ENCODE measurements at regions not wholly inside any gene's neighbourhood (a gene's known extent, or its start where the extent isn't known, plus 50 kb on each side); places are given as distances from the start of the nearest gene placed in this dataset.

- Histone ChIP-seq H3K4me1 (no peaks in the 10 kb centered on the region), H3K27ac (no peak overlapping the region), H3K27me3 (no peaks in the 10 kb centered on the region), H3K36me3 (no peaks in the 10 kb centered on the region), H3K9me3 (no peaks in the 10 kb centered on the region), H3K4me3 (no peak overlapping the region)
- TF ChIP-seq, protein P1, sequence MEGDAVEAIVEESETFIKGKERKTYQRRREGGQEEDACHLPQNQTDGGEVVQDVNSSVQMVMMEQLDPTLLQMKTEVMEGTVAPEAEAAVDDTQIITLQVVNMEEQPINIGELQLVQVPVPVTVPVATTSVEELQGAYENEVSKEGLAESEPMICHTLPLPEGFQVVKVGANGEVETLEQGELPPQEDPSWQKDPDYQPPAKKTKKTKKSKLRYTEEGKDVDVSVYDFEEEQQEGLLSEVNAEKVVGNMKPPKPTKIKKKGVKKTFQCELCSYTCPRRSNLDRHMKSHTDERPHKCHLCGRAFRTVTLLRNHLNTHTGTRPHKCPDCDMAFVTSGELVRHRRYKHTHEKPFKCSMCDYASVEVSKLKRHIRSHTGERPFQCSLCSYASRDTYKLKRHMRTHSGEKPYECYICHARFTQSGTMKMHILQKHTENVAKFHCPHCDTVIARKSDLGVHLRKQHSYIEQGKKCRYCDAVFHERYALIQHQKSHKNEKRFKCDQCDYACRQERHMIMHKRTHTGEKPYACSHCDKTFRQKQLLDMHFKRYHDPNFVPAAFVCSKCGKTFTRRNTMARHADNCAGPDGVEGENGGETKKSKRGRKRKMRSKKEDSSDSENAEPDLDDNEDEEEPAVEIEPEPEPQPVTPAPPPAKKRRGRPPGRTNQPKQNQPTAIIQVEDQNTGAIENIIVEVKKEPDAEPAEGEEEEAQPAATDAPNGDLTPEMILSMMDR (IDR thresholded peaks at IDR 0.05), result no peak
- ATAC-seq, result no peak
- intact Hi-C loops (cut with DNase I), result no loop called here
- FAIRE-seq, result no peak
- 42 to 51% methylated on average over 5 of the region's 5 CpGs for WGBS, 2 donors
- no peak for DNase-seq
Observed at GRCh38 chr4:23539969-23540569, 349.8 kb downstream of the PPARGC1A start.

DNA sequence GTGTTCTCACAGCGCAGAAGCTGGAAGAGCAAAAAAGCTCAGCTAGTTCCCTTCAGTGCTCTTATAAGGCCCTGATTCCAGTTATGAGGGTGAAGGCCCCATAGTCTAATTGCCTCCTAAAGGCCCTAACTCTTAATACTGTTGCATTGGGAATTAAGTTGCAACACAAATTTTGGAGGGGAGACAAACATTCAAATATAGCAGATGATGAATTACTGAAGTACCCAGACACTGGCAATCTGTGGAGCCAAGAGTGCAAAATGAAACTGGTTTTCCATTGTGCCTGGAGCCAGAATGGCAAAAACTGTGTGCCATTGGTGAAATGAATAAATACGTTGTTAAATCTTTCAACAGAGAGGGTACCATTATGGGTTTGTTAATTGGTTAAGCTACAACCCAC lies 356.0 kb downstream of the PPARGC1A start:
- 75 to 90% methylated on average over 2 of the region's 2 CpGs for WGBS, 2 donors

GRCh38 chr4:23516716-23517115 lies 373.1 kb downstream of the PPARGC1A start:
- Histone ChIP-seq H3K27me3 (no peaks in the 10 kb centered on the region), H3K9me3 (no peaks in the 10 kb centered on the region), H3K4me3 (no peak overlapping the region), H3K27ac (no peak overlapping the region), H3K4me1 (no peaks in the 10 kb centered on the region), H3K36me3 (no peaks in the 10 kb centered on the region)
- ATAC-seq (no peak), FAIRE-seq (no peak), DNase-seq (no peak)
- 70 to 72% methylated on average over 3 of the region's 3 CpGs for WGBS, 2 donors
- TF ChIP-seq, protein P1 (IDR thresholded peaks at IDR 0.05), result no peak
- intact Hi-C loops (cut with DNase I), result no loop called here

More for the DNA sequence above, 356.0 kb downstream of the PPARGC1A start:
- FAIRE-seq (no peak), DNase-seq (no peak), ATAC-seq (no peak)
- no peaks in the 10 kb centered on the region for H3K9me3 ChIP-seq
- H3K27ac ChIP-seq, result no peak overlapping the region
- no peaks in the 10 kb centered on the region for H3K4me1 ChIP-seq
- intact Hi-C loops (cut with DNase I), result no loop called here
- H3K27me3 ChIP-seq, result no peaks in the 10 kb centered on the region
- TF ChIP-seq, protein P1 (IDR thresholded peaks at IDR 0.05), result no peak
- H3K36me3 ChIP-seq, result no peaks in the 10 kb centered on the region
- H3K4me3 ChIP-seq, result no peak overlapping the region

DNA sequence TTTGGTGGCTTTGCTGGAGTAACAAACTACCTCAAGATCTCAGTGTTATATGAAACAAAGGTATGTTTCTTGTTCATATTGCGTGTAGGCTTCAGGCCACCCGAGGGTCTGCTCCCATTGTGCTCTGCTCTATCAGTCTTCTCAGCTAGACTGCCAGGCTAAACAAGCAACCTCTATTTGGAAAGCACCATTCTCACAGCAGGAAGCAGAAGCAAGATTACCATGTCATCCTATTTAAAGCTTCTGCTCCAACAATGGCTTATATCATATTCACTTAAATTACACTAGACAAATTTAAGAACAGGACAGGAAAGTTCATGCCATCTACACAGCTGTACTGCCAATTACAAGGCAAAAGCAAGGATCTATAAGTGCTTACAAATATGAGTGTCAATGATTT lies 385.8 kb downstream of the PPARGC1A start:
- FAIRE-seq, result no peak
- Histone ChIP-seq H3K4me1 (no peaks in the 10 kb centered on the region), H3K36me3 (no peaks in the 10 kb centered on the region), H3K27me3 (no peaks in the 10 kb centered on the region), H3K4me3 (no peak overlapping the region), H3K9me3 (no peaks in the 10 kb centered on the region), H3K27ac (no peak overlapping the region)
- no peak for DNase-seq
- WGBS, 2 donors, result 32 to 37% methylated on average over 2 of the region's 2 CpGs
- TF ChIP-seq, protein P1 (IDR thresholded peaks at IDR 0.05), result no peak
- no peak for ATAC-seq
- intact Hi-C loops (cut with DNase I), result no loop called here

DNA sequence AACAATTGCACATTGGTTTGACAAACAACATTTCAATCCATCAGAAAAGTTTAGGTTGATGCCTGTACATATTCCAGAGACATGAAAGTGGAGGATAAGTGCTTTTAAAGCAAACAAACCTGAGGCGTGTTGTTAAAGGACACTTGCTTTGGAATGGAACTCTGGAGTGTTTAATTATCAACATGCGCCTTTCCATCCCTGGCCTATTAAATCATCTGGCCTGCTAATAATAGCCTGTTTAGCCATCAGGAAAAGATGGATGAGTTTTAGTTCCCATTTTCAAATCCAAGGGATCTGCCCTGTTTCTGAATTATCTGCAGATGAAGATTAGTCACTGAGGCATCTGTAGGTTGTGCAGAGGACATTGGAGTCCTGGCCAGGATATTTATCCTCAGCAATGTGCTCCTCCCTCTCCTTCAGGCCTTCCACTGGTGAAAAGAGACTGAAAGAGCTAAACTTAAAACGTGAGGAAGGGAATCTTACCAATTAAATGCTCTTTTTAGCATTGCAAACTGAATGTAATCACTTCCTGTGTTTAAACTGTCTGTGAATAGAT lies 388.9 kb downstream of the PPARGC1A start:
- Histone ChIP-seq H3K9me3 (no peaks in the 10 kb centered on the region), H3K4me1 (no peaks in the 10 kb centered on the region), H3K27me3 (no peaks in the 10 kb centered on the region), H3K27ac (no peak overlapping the region), H3K36me3 (no peaks in the 10 kb centered on the region), H3K4me3 (no peak overlapping the region)
- FAIRE-seq (no peak), DNase-seq (no peak), ATAC-seq (no peak)
- intact Hi-C loops (cut with DNase I), result no loop called here
- WGBS, 2 donors, result 32 to 37% methylated on average over 3 of the region's 3 CpGs
- TF ChIP-seq, protein P1 (IDR thresholded peaks at IDR 0.05), result no peak

All from pancreas (tissue), 10 donors.